HCT116 (cell line): ENCODE measurements at regions not wholly inside any gene's neighbourhood (a gene's known extent, or its start where the extent isn't known, plus 50 kb on each side); places are given as distances from the start of the nearest gene placed in this dataset.

Experiments
- ATAC-seq: fragments of 200-7000 bp; cut with Tn5 transposase; 2 replicates; pipeline ENCODE4 v1.9.1; 2020; ENCODE audit warnings: mild to moderate bottlenecking, moderate library complexity
- BruUV-seq: library from RNA; stranded (reverse); fragments of 400-500 nt; replicated peaks from 2 replicates; lab custom pipeline; 2021; lab: Mats Ljungman, UMichigan
- CTCF ChIA-PET: fragments of 300-600 bp; sonication (Branson Sonifier 250); formaldehyde crosslinking; loops from one replicate; lab custom pipeline; 2021; ENCODE audit warnings: antibody characterized with exemption; lab: Charles Lee
- POLR2A ChIA-PET: fragments of 300-600, 350-600 bp; sonication (Branson Sonifier 250); formaldehyde crosslinking; loops from one replicate; lab custom pipeline; 2021; ENCODE audit warnings: antibody characterized with exemption; lab: Charles Lee
- RAD21 ChIA-PET, 2 experiments: fragments of 300-600 bp; sonication (Branson Sonifier 250); formaldehyde crosslinking; loops; one replicate each; lab custom pipeline; 2023; ENCODE audit warnings: low total read pairs in 2 of 2; ENCODE audit not compliant: uncharacterized antibody in 2 of 2, unreplicated experiment in 2 of 2, low non-redundant PET in 1 of 2; lab: Charles Lee
- DNase-seq: peaks from one replicate; pipeline ENCODE4 v3.0.0-alpha.2; 2010; ENCODE audit warnings: low read depth, low spot score
- H2AFZ ChIP-seq: fragments of 200-600 bp; shearing (Covaris generic), sonication (generic); 2 replicates; pipeline ENCODE4 v1.6.1; 2017; ENCODE audit warnings: low read depth, mixed run types, mixed read lengths, antibody characterized with exemption, low read length; ENCODE audit not compliant: poor library complexity, severe bottlenecking
- H3K27ac ChIP-seq: 2 replicates; pipeline ENCODE4 v1.5.1; 2012; ENCODE audit warnings: low read depth, low read length
- H3K27me3 ChIP-seq: fragments of 200-600 bp; sonication (generic); 2 replicates; pipeline ENCODE4 v1.6.1; 2016; ENCODE audit warnings: mixed run types, low read length, mixed read lengths; ENCODE audit not compliant: insufficient read depth
- H3K36me3 ChIP-seq, 2 experiments: fragments of 200-500 bp in 1 of 2; fragments of 200-600 bp in 1 of 2; sonication (Bioruptor generic) in 1 of 2; sonication (generic) in 1 of 2; 2 replicates each; pipeline versions ENCODE4 v1.5.1 to v1.6.1; 2014 to 2016; ENCODE audit warnings: low read length in 2 of 2, inconsistent platforms in 1 of 2, mixed read lengths in 1 of 2, mixed run types in 1 of 2; ENCODE audit not compliant: insufficient read depth in 2 of 2, control insufficient read depth in 1 of 2
- H3K4me1 ChIP-seq, 2 experiments: fragments of 200-600 bp in 1 of 2; sonication (generic) in 1 of 2; 2 replicates each; pipeline versions ENCODE4 v1.5.1 to v1.6.1; 2012 to 2017; ENCODE audit warnings: low read length in 2 of 2, inconsistent platforms in 1 of 2, mild to moderate bottlenecking in 1 of 2, mixed read lengths in 1 of 2, mixed run types in 1 of 2, moderate library complexity in 1 of 2; ENCODE audit not compliant: insufficient read depth in 2 of 2, control insufficient read depth in 1 of 2
- H3K4me2 ChIP-seq: fragments of 200-600 bp; sonication (generic); 2 replicates; pipeline ENCODE4 v1.6.1; 2017; ENCODE audit warnings: mixed run types, low read length, mixed read lengths
- H3K4me3 ChIP-seq, 2 experiments: fragments of 200-600 bp in 1 of 2; sonication (generic) in 1 of 2; replicated peaks in 1 of 2; 2 replicates each; pipeline ENCODE4 v1.5.1; 2011 to 2016; ENCODE audit warnings: low read length in 2 of 2, control low read depth in 1 of 2, low read depth in 1 of 2, mild to moderate bottlenecking in 1 of 2, mixed read lengths in 1 of 2, mixed run types in 1 of 2
- H3K79me2 ChIP-seq: fragments of 200-600 bp; sonication (generic); 2 replicates; pipeline ENCODE4 v1.6.1; 2017; ENCODE audit warnings: mild to moderate bottlenecking, mixed run types, low read length, moderate library complexity, mixed read lengths; ENCODE audit not compliant: insufficient read depth
- H3K9ac ChIP-seq: fragments of 200-600 bp; sonication (generic); 2 replicates; pipeline ENCODE4 v1.6.1; 2016; ENCODE audit warnings: low read length, mixed read lengths
- H3K9me2 ChIP-seq: fragments of 200-600 bp; sonication (generic), shearing (Covaris generic); 2 replicates; pipeline ENCODE4 v1.6.1; 2017; ENCODE audit warnings: mixed run types, mild to moderate bottlenecking, moderate library complexity; ENCODE audit not compliant: insufficient read depth
- H3K9me3 ChIP-seq, 2 experiments: fragments of 200-500 bp in 1 of 2; fragments of 200-600 bp in 1 of 2; sonication (Bioruptor generic) in 1 of 2; sonication (generic) in 1 of 2; 2 replicates each; pipeline ENCODE4 v1.6.1; 2014 to 2017; ENCODE audit warnings: low read length in 2 of 2, mixed read lengths in 2 of 2, inconsistent platforms in 1 of 2, low read depth in 1 of 2, mild to moderate bottlenecking in 1 of 2, mixed run types in 1 of 2, moderate library complexity in 1 of 2; ENCODE audit not compliant: control insufficient read depth in 1 of 2, insufficient read depth in 1 of 2
- H4K20me1 ChIP-seq: fragments of 200-600 bp; sonication (generic), shearing (Covaris generic); 2 replicates; pipeline ENCODE4 v1.6.1; 2017; ENCODE audit warnings: mixed run types, mild to moderate bottlenecking, moderate library complexity; ENCODE audit not compliant: insufficient read depth
- CBX3 ChIP-seq: IDR thresholded peaks from 2 replicates; pipeline ENCODE4 v1.6.1; 2012; ENCODE audit warnings: low read depth
- CEBPB ChIP-seq: IDR thresholded peaks from 2 replicates; pipeline ENCODE4 v1.6.1; 2012; ENCODE audit warnings: low read depth
- EGR1 ChIP-seq: IDR thresholded peaks from 2 replicates; pipeline ENCODE4 v1.6.1; 2012; ENCODE audit warnings: low read depth
- ELF1 ChIP-seq: IDR thresholded peaks from 2 replicates; pipeline ENCODE4 v1.6.1; 2012; ENCODE audit warnings: low read depth, borderline replicate concordance
- EZH2 ChIP-seq: fragments of 200-600 bp; sonication (generic); IDR thresholded peaks from 2 replicates; pipeline ENCODE4 v1.6.1; 2017; ENCODE audit warnings: antibody characterized with exemption, mixed run types
- EZH2phosphoT487 ChIP-seq: fragments of 200-600 bp; IDR thresholded peaks from 2 replicates; pipeline ENCODE4 v1.6.1; 2018; ENCODE audit warnings: antibody characterized with exemption, borderline replicate concordance
- FOSL1 ChIP-seq: IDR thresholded peaks from 2 replicates; pipeline ENCODE4 v1.6.1; 2012; ENCODE audit warnings: low read depth
- JUND ChIP-seq: IDR thresholded peaks from 2 replicates; pipeline ENCODE4 v1.6.1; 2012
- POLR2A ChIP-seq: IDR thresholded peaks from 2 replicates; pipeline ENCODE4 v1.7.0; 2011; ENCODE audit warnings: borderline replicate concordance; ENCODE audit not compliant: insufficient read depth, insufficient read length; ENCODE audit errors: extremely low read depth
- POLR2AphosphoS5 ChIP-seq: IDR thresholded peaks from 2 replicates; pipeline ENCODE4 v1.6.1; 2011; ENCODE audit warnings: mild to moderate bottlenecking, low read depth, low read length, moderate library complexity
- RAD21 ChIP-seq: IDR thresholded peaks from 2 replicates; pipeline ENCODE4 v1.6.1; 2012; ENCODE audit warnings: low read depth, mild to moderate bottlenecking
- SIN3A ChIP-seq: IDR thresholded peaks from 2 replicates; pipeline ENCODE4 v1.6.1; 2012; ENCODE audit warnings: low read depth
- SP1 ChIP-seq: IDR thresholded peaks from 2 replicates; pipeline ENCODE4 v1.6.1; 2012; ENCODE audit warnings: low read depth
- SRF ChIP-seq: IDR thresholded peaks from 2 replicates; pipeline ENCODE4 v1.6.1; 2012; ENCODE audit warnings: low read depth
- TCF7L2 ChIP-seq: IDR thresholded peaks from 2 replicates; pipeline ENCODE4 v1.7.0; 2011; ENCODE audit warnings: borderline replicate concordance, inconsistent platforms; ENCODE audit not compliant: insufficient read depth, insufficient read length; ENCODE audit errors: extremely low read depth
- ZFX ChIP-seq: fragments of 450-650 bp; IDR thresholded peaks from 2 replicates; pipeline ENCODE4 v1.6.1; 2017
- intact Hi-C: fragments of 100-400 bp; cut with micrococcal nuclease; formaldehyde crosslinking; loops from 2 replicates; pipeline ENCODE4 v1.10.0; 2022
- TF ChIP-seq, protein P1 (sequence below): IDR thresholded peaks from 2 replicates; pipeline ENCODE4 v1.6.1; 2012; ENCODE audit warnings: low read depth
- TF ChIP-seq, protein P2 (sequence below): IDR thresholded peaks from 2 replicates; pipeline ENCODE4 v1.6.1; 2012
- TF ChIP-seq, protein P3 (sequence below): IDR thresholded peaks from 2 replicates; pipeline ENCODE4 v1.6.1; 2011; ENCODE audit warnings: mild to moderate bottlenecking, low read length, moderate library complexity; ENCODE audit not compliant: insufficient replicate concordance; ENCODE audit errors: extremely low read depth

DNA sequence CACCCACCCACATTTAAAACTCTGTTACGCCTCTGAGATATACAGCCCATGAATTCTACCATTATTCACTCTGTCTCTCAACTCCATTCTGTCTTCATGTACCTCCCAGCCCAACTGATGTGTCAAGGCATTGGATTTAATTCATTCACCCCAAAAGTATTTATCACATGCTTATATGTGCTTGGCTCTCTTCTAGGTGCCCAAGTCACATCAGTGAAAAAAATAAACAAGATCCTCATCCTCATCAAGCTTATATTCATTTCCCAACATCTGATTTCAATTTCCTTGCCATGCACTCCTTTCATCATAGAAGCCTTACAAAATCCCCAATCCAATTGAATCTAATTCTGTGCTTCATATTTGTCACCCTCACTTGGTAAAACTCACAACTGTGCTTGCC, 967.6 kb downstream of the LTN1 start (continued):
- no peak for TF ChIP-seq CEBPB

DNA sequence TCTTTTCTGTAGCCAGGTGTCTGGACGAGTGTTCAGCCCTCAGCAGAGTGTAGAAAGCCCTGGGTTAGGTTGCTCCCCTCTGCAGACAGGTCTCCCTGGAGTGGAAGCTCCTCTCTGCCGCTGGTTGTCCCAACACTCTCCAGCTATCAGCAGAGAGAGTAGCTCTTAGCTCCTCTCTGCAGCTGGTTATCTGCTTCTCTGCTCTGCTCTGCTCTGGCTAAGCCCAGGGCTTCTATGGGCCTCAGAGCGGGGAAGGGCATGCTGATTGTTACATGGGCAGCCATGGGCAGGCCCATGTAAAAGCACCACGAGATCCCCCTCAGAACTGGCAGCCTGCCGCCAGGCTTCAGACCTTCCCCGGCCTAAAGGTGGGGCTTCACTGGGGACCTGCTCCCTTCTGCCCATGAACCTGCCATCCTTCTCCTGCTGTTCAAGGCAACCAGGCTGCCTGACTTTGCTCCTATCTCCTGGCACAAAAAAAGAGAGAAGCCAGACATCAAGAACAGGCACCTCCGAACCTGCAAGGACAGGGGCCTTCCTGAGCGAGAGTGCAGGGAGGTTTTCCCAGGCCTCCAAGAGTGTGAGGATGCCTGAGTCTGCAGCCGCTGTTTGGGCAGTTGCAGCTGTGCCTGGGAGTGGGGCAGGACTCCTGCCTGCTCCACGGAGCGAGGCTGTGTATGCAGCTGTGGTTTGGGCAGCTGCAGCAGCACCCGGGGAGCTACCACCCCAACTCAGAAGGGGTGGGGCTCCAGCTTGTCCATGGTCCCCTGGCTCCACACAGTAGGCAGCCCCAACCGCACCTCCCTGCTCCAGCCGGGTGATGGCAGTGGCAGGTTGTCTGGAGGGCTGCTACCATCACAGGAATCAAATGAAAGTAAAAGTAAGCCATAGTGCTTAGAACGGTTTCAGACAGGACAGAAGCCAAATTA, 973.7 kb downstream of the LTN1 start:
- CTCF ChIA-PET, result no interaction called here
- no TSS peak for BruUV-seq
- Histone ChIP-seq H3K36me3 (no peaks in the 10 kb centered on the region), H3K9me2 (no peaks in the 10 kb centered on the region), H4K20me1 (no peaks in the 10 kb centered on the region), H3K9me3 (peaks cover 0 to 9% of the 10 kb centered on the region in 2 experiments; a peak in 1 of 4 replicates), H3K4me1 (no peaks in the 10 kb centered on the region), H3K4me3 (no peak overlapping the region), H2AFZ (no peak overlapping the region), H3K9ac (no peak overlapping the region), H3K4me2 (no peak overlapping the region), H3K79me2 (no peaks in the 10 kb centered on the region), H3K27me3 (no peaks in the 10 kb centered on the region), H3K27ac (no peak overlapping the region)
- intact Hi-C loops, result no loop called here
- ATAC-seq (no peak), DNase-seq (no peak)
- POLR2A ChIA-PET, result no interaction called here
- RAD21 ChIA-PET, result no interaction called here
- TF ChIP-seq JUND (no peak), SIN3A (no peak), POLR2A (no peak), SP1 (no peak), RAD21 (no peak), TCF7L2 (no peak), EZH2 (no peak), ELF1 (no peak), EZH2phosphoT487 (no peak), CBX3 (no peak), SRF (no peak), EGR1 (no peak), ZFX (no peak), POLR2AphosphoS5 (no peak), FOSL1 (no peak)
- TF ChIP-seq, protein P1, sequence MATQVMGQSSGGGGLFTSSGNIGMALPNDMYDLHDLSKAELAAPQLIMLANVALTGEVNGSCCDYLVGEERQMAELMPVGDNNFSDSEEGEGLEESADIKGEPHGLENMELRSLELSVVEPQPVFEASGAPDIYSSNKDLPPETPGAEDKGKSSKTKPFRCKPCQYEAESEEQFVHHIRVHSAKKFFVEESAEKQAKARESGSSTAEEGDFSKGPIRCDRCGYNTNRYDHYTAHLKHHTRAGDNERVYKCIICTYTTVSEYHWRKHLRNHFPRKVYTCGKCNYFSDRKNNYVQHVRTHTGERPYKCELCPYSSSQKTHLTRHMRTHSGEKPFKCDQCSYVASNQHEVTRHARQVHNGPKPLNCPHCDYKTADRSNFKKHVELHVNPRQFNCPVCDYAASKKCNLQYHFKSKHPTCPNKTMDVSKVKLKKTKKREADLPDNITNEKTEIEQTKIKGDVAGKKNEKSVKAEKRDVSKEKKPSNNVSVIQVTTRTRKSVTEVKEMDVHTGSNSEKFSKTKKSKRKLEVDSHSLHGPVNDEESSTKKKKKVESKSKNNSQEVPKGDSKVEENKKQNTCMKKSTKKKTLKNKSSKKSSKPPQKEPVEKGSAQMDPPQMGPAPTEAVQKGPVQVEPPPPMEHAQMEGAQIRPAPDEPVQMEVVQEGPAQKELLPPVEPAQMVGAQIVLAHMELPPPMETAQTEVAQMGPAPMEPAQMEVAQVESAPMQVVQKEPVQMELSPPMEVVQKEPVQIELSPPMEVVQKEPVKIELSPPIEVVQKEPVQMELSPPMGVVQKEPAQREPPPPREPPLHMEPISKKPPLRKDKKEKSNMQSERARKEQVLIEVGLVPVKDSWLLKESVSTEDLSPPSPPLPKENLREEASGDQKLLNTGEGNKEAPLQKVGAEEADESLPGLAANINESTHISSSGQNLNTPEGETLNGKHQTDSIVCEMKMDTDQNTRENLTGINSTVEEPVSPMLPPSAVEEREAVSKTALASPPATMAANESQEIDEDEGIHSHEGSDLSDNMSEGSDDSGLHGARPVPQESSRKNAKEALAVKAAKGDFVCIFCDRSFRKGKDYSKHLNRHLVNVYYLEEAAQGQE, result no peak
- TF ChIP-seq, protein P2, sequence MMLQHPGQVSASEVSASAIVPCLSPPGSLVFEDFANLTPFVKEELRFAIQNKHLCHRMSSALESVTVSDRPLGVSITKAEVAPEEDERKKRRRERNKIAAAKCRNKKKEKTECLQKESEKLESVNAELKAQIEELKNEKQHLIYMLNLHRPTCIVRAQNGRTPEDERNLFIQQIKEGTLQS, result no peak
- TF ChIP-seq, protein P3, sequence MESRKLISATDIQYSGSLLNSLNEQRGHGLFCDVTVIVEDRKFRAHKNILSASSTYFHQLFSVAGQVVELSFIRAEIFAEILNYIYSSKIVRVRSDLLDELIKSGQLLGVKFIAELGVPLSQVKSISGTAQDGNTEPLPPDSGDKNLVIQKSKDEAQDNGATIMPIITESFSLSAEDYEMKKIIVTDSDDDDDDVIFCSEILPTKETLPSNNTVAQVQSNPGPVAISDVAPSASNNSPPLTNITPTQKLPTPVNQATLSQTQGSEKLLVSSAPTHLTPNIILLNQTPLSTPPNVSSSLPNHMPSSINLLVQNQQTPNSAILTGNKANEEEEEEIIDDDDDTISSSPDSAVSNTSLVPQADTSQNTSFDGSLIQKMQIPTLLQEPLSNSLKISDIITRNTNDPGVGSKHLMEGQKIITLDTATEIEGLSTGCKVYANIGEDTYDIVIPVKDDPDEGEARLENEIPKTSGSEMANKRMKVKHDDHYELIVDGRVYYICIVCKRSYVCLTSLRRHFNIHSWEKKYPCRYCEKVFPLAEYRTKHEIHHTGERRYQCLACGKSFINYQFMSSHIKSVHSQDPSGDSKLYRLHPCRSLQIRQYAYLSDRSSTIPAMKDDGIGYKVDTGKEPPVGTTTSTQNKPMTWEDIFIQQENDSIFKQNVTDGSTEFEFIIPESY, result no peak
